ENCODE measurements at regions not wholly inside any gene's neighbourhood (a gene's known extent, or its start where the extent isn't known, plus 50 kb on each side); places are given as distances from the start of the nearest gene placed in this dataset.

DNA sequence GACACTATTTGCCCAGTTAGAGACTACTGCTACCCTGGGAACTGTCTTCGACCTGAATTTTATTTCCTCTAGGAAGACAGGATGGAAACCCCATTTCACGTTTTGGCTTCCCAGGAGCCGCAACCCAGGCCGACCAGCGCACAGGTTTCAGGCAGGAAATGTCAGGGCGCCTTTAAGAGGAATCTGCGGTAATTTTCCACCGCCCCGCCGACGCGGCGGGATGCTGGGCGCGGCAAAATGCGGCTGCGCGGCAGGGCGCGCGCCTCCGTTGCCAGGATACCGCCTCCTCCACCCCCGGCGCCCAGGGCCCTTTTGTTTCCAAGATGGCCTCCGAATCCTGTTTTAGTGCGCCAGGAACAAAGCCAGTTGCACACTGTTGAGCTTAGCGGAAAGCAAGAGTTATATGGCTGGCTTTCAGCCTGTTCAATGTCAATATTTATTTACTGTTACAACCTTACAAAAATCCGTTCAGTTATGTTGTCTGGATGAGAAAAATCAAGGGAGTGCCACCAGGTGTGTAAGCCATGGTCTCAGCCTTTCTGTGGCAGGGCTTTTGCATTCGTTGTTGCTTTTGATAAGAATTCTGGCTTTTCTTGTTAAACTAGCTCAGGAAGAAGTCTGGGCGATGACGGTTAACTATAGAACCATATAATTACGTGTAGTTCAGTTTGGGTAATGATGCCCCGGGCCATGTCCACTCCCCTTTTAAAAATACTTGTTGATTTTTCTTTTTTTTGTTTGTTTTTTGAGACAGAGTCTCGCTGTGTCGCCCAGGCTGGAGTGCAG, 79.7 kb upstream of the CHD2 start (continued):
- TF ChIP-seq, protein P1, sequence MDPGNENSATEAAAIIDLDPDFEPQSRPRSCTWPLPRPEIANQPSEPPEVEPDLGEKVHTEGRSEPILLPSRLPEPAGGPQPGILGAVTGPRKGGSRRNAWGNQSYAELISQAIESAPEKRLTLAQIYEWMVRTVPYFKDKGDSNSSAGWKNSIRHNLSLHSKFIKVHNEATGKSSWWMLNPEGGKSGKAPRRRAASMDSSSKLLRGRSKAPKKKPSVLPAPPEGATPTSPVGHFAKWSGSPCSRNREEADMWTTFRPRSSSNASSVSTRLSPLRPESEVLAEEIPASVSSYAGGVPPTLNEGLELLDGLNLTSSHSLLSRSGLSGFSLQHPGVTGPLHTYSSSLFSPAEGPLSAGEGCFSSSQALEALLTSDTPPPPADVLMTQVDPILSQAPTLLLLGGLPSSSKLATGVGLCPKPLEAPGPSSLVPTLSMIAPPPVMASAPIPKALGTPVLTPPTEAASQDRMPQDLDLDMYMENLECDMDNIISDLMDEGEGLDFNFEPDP (CRISPR knock-in tag; conservative IDR thresholded peaks at IDR 0.05): no peak
- TF ChIP-seq SIN3A (IDR thresholded peaks at IDR 0.05; ENCODE audit: borderline replicate concordance, low read depth, low read length) (peak; percentile 78; the same call in 1 of the 2 replicates), HOXA3 (CRISPR knock-in tag; IDR thresholded peaks at IDR 0.05) (peak; percentile 71), MXI1 (IDR thresholded peaks at IDR 0.05; ENCODE audit: borderline replicate concordance, low read depth, low read length) (peak; percentile 71; the same call in 1 of the 3 replicates), POGZ (CRISPR knock-in tag; IDR thresholded peaks at IDR 0.05) (peak; percentile 36; the same call in 1 of the 2 replicates), NFRKB (IDR thresholded peaks at IDR 0.05) (peak; percentile 76; the same call in 1 of the 2 replicates), SALL2 (CRISPR knock-in tag; IDR thresholded peaks at IDR 0.05) (peak; percentile 69; the same call in 1 of the 2 replicates), DR1 (CRISPR knock-in tag; IDR thresholded peaks at IDR 0.05) (peak; percentile 71; the same call in 1 of the 2 replicates), PHF8 (CRISPR knock-in tag; IDR thresholded peaks at IDR 0.05) (peak; percentile 74), ZNF546 (CRISPR knock-in tag; conservative IDR thresholded peaks at IDR 0.05) (0 out of 2 replicates have a peak, but pooled peaks have one; percentile 51), MEF2D (CRISPR knock-in tag; IDR thresholded peaks at IDR 0.05) (no peak), ZKSCAN1 (IDR thresholded peaks at IDR 0.05; ENCODE audit: low read length) (no peak), BRCA1 (CRISPR knock-in tag; IDR thresholded peaks at IDR 0.05) (no peak), TBX2 (CRISPR knock-in tag; IDR thresholded peaks at IDR 0.05; ENCODE audit: borderline replicate concordance) (peak; percentile 30; the same call in 1 of the 2 replicates), ZNF572 (CRISPR knock-in tag; IDR thresholded peaks at IDR 0.05) (no peak), SUZ12 (IDR thresholded peaks at IDR 0.05; ENCODE audit: low read depth, low read length) (no peak), TAF1 (CRISPR knock-in tag; IDR thresholded peaks at IDR 0.05) (peak; percentile 85), ZNF441 (CRISPR knock-in tag; IDR thresholded peaks at IDR 0.05; ENCODE audit: borderline replicate concordance) (peak; percentile 54; the same call in 1 of the 2 replicates)
- TF ChIP-seq, protein P2, sequence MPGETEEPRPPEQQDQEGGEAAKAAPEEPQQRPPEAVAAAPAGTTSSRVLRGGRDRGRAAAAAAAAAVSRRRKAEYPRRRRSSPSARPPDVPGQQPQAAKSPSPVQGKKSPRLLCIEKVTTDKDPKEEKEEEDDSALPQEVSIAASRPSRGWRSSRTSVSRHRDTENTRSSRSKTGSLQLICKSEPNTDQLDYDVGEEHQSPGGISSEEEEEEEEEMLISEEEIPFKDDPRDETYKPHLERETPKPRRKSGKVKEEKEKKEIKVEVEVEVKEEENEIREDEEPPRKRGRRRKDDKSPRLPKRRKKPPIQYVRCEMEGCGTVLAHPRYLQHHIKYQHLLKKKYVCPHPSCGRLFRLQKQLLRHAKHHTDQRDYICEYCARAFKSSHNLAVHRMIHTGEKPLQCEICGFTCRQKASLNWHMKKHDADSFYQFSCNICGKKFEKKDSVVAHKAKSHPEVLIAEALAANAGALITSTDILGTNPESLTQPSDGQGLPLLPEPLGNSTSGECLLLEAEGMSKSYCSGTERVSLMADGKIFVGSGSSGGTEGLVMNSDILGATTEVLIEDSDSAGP (CRISPR knock-in tag; IDR thresholded peaks at IDR 0.05; ENCODE audit: borderline replicate concordance): peak; percentile 100
- TF ChIP-seq, protein P3, sequence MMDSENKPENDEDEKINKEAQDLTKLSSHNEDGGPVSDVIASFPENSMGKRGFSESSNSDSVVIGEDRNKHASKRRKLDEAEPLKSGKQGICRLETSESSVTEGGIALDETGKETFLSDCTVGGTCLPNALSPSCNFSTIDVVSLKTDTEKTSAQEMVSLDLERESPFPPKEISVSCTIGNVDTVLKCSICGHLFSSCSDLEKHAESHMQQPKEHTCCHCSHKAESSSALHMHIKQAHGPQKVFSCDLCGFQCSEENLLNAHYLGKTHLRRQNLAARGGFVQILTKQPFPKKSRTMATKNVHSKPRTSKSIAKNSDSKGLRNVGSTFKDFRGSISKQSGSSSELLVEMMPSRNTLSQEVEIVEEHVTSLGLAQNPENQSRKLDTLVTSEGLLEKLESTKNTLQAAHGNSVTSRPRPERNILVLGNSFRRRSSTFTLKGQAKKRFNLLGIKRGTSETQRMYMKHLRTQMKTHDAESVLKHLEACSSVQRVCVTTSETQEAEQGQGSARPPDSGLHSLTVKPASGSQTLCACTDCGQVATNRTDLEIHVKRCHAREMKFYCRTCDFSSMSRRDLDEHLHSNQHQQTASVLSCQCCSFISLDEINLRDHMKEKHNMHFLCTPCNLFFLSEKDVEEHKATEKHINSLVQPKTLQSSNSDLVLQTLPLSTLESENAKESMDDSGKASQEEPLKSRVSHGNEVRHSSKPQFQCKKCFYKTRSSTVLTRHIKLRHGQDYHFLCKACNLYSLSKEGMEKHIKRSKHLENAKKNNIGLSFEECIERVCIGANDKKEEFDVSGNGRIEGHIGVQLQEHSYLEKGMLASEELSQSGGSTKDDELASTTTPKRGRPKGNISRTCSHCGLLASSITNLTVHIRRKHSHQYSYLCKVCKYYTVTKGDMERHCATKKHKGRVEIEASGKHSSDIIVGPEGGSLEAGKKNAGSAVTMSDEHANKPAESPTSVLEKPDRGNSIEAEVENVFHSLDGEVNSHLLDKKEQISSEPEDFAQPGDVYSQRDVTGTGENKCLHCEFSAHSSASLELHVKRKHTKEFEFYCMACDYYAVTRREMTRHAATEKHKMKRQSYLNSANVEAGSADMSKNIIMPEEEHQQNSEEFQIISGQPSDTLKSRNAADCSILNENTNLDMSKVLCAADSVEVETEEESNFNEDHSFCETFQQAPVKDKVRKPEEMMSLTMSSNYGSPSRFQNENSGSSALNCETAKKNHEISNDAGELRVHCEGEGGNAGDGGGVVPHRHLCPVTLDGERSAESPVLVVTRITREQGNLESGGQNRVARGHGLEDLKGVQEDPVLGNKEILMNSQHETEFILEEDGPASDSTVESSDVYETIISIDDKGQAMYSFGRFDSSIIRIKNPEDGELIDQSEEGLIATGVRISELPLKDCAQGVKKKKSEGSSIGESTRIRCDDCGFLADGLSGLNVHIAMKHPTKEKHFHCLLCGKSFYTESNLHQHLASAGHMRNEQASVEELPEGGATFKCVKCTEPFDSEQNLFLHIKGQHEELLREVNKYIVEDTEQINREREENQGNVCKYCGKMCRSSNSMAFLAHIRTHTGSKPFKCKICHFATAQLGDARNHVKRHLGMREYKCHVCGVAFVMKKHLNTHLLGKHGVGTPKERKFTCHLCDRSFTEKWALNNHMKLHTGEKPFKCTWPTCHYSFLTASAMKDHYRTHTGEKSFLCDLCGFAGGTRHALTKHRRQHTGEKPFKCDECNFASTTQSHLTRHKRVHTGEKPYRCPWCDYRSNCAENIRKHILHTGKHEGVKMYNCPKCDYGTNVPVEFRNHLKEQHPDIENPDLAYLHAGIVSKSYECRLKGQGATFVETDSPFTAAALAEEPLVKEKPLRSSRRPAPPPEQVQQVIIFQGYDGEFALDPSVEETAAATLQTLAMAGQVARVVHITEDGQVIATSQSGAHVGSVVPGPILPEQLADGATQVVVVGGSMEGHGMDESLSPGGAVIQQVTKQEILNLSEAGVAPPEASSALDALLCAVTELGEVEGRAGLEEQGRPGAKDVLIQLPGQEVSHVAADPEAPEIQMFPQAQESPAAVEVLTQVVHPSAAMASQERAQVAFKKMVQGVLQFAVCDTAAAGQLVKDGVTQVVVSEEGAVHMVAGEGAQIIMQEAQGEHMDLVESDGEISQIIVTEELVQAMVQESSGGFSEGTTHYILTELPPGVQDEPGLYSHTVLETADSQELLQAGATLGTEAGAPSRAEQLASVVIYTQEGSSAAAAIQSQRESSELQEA (CRISPR knock-in tag; IDR thresholded peaks at IDR 0.05; ENCODE audit: not compliant biosample characterization): no peak
